ENCODE measurements at regions not wholly inside any gene's neighbourhood (a gene's known extent, or its start where the extent isn't known, plus 50 kb on each side); places are given as distances from the start of the nearest gene placed in this dataset.
A peak's percentile ranks its signal among the peaks of the same experiment; 100 is the strongest.
"Not testable (repeated sequence)": the region's sequence is repeated elsewhere in the genome, so short reads cannot be mapped to it uniquely, and the experiment has no call there.

GRCh38 chr4:85018983-85019382, 52.5 kb upstream of the WDFY3 start:
- DNase-seq, result no peak

- DNase-seq, result no peak
Measured at GRCh38 chr4:85019411-85019810, 52.9 kb upstream of the WDFY3 start.

- DNase-seq, result no peak
Measured at GRCh38 chr4:85024671-85025070, 58.2 kb upstream of the WDFY3 start.

- no peak for DNase-seq
Measured at GRCh38 chr4:85028910-85029309, 62.4 kb upstream of the WDFY3 start.

GRCh38 chr4:85029453-85029852, 63.0 kb upstream of the WDFY3 start:
- no peak for DNase-seq

GRCh38 chr4:85030156-85030555, 63.7 kb upstream of the WDFY3 start:
- DNase-seq, result no peak

- not testable (repeated sequence) for DNase-seq
Measured at GRCh38 chr4:85033838-85034237, 67.3 kb upstream of the WDFY3 start.

- no peak for DNase-seq
Measured at GRCh38 chr4:85039526-85039925, 73.0 kb upstream of the WDFY3 start.

- DNase-seq, result not testable (repeated sequence)
Measured at GRCh38 chr4:85043812-85044496, 77.5 kb upstream of the WDFY3 start.

GRCh38 chr4:85050736-85051135, 84.2 kb upstream of the WDFY3 start:
- DNase-seq, result no peak

- no peak for DNase-seq
Measured at GRCh38 chr4:85051526-85051925, 85.0 kb upstream of the WDFY3 start.

- not testable (repeated sequence) for DNase-seq
Measured at GRCh38 chr4:85054925-85055324, 88.4 kb upstream of the WDFY3 start.

GRCh38 chr4:85058551-85058950, 92.1 kb upstream of the WDFY3 start:
- DNase-seq, result no peak

- no peak for DNase-seq
Measured at GRCh38 chr4:85061974-85062373, 95.5 kb upstream of the WDFY3 start.

- DNase-seq, result no peak
Measured at GRCh38 chr4:85062466-85062865, 96.0 kb upstream of the WDFY3 start.

GRCh38 chr4:85067342-85067741, 100.9 kb upstream of the WDFY3 start:
- DNase-seq, result no peak

GRCh38 chr4:85078016-85078415, 111.5 kb upstream of the WDFY3 start:
- DNase-seq, result no peak

- DNase-seq, result peak; percentile 1
Measured at GRCh38 chr4:85081196-85081595, 114.7 kb upstream of the WDFY3 start.

- peak; percentile 73 for DNase-seq
Measured at GRCh38 chr4:85084371-85085094, 118.0 kb upstream of the WDFY3 start.

GRCh38 chr4:85086721-85087120, 120.2 kb upstream of the WDFY3 start:
- no peak for DNase-seq

- DNase-seq, result no peak
Measured at GRCh38 chr4:85092536-85092935, 126.0 kb upstream of the WDFY3 start.

- DNase-seq, result no peak
Measured at GRCh38 chr4:85092943-85093342, 126.5 kb upstream of the WDFY3 start.

GRCh38 chr4:85094735-85095134, 128.2 kb upstream of the WDFY3 start:
- DNase-seq, result no peak

- DNase-seq, result no peak
Measured at GRCh38 chr4:85102606-85103005, 136.1 kb upstream of the WDFY3 start.

- no peak for DNase-seq
Measured at GRCh38 chr4:85106166-85106565, 139.7 kb upstream of the WDFY3 start.
